HEK293 (cell line): ENCODE measurements at regions not wholly inside any gene's neighbourhood (a gene's known extent, or its start where the extent isn't known, plus 50 kb on each side); places are given as distances from the start of the nearest gene placed in this dataset.

ENCODE experiments used
- CTCF ChIA-PET: fragments of 350-600 bp; formaldehyde crosslinking; extraction: SDS; loops from one replicate; lab custom pipeline; 2021; ENCODE audit warnings: antibody characterized with exemption; lab: Yijun Ruan, JAX
- POLR2A ChIA-PET: fragments of 300-600 bp; formaldehyde crosslinking; extraction: SDS; loops from one replicate; lab custom pipeline; 2020; ENCODE audit warnings: antibody characterized with exemption, inconsistent platforms; lab: Yijun Ruan, JAX
- H3K27ac ChIP-seq: fragments of 200-500 bp; sonication (Bioruptor generic); 2 replicates; pipeline ENCODE4 v1.5.1; 2014; ENCODE audit warnings: low read depth, low read length, control low read depth, inconsistent platforms; ENCODE audit errors: extremely low read depth
- H3K36me3 ChIP-seq, 2 experiments: fragments of 200-500 bp in 1 of 2; sonication (Bioruptor generic) in 1 of 2; 1 replicate in 1 of 2; 2 replicates in 1 of 2; pipeline ENCODE4 v1.5.1; 2014 to 2017; ENCODE audit warnings: inconsistent platforms in 2 of 2, low read length in 2 of 2; ENCODE audit not compliant: control insufficient read depth in 2 of 2, insufficient read depth in 1 of 2
- H3K4me1 ChIP-seq: fragments of 200-500 bp; sonication (Bioruptor generic); 2 replicates; pipeline ENCODE4 v1.5.1; 2014; ENCODE audit warnings: mild to moderate bottlenecking, low read length, inconsistent platforms; ENCODE audit not compliant: control insufficient read depth, insufficient read depth
- H3K4me3 ChIP-seq: 2 replicates; pipeline ENCODE4 v1.5.1; 2011; ENCODE audit warnings: low read depth, mild to moderate bottlenecking, control low read depth, low read length, moderate library complexity
- H3K9me3 ChIP-seq: fragments of 200-500 bp; sonication (Bioruptor generic); 2 replicates; pipeline ENCODE4 v1.5.1; 2014; ENCODE audit warnings: low read depth, low read length, inconsistent platforms; ENCODE audit not compliant: control insufficient read depth, insufficient read depth
- GFI1B ChIP-seq: fragments of 450-650 bp; formaldehyde crosslinking; IDR thresholded peaks from 2 replicates; pipeline ENCODE4 v1.5.1; 2016; ENCODE audit warnings: missing biosample characterization, missing genetic modification characterization
- HOXC10 ChIP-seq: sonication (generic); formaldehyde crosslinking; IDR thresholded peaks from 2 replicates; pipeline ENCODE4 v1.8.1; 2023; ENCODE audit warnings: mild to moderate bottlenecking, missing genetic modification reagents
- WT1 ChIP-seq: fragments of 450-650 bp; formaldehyde crosslinking; IDR thresholded peaks from 2 replicates; pipeline ENCODE4 v1.5.1; 2016; ENCODE audit warnings: missing biosample characterization, missing genetic modification characterization
- ZBTB8A ChIP-seq: fragments of 450-650 bp; formaldehyde crosslinking; IDR thresholded peaks from 2 replicates; pipeline ENCODE4 v1.5.1; 2016; ENCODE audit warnings: missing biosample characterization, missing genetic modification characterization
- ZNF10 ChIP-seq: fragments of 450-650 bp; formaldehyde crosslinking; IDR thresholded peaks from 2 replicates; pipeline ENCODE4 v1.5.1; 2017; ENCODE audit warnings: missing biosample characterization, missing genetic modification characterization
- ZNF132 ChIP-seq: fragments of 450-650 bp; formaldehyde crosslinking; IDR thresholded peaks from 2 replicates; pipeline ENCODE4 v1.5.1; 2017; ENCODE audit warnings: missing biosample characterization, missing genetic modification characterization, borderline replicate concordance
- ZNF155 ChIP-seq: fragments of 450-650 bp; formaldehyde crosslinking; IDR thresholded peaks from 2 replicates; pipeline ENCODE4 v1.5.1; 2016; ENCODE audit warnings: missing biosample characterization, missing genetic modification characterization
- ZNF202 ChIP-seq: fragments of 450-650 bp; formaldehyde crosslinking; IDR thresholded peaks from 2 replicates; pipeline ENCODE4 v1.5.1; 2016; ENCODE audit warnings: missing biosample characterization, missing genetic modification characterization, borderline replicate concordance
- ZNF266 ChIP-seq: fragments of 450-650 bp; formaldehyde crosslinking; IDR thresholded peaks from 2 replicates; pipeline ENCODE4 v1.5.1; 2016; ENCODE audit warnings: missing biosample characterization, missing genetic modification characterization, low read depth
- ZNF350 ChIP-seq: fragments of 450-650 bp; formaldehyde crosslinking; IDR thresholded peaks from 2 replicates; pipeline ENCODE4 v1.5.0; 2017; ENCODE audit warnings: missing biosample characterization, mild to moderate bottlenecking, missing genetic modification characterization
- ZNF366 ChIP-seq: fragments of 450-650 bp; formaldehyde crosslinking; conservative IDR thresholded peaks from 2 replicates; pipeline ENCODE4 v1.5.1; 2016; ENCODE audit warnings: missing biosample characterization, missing genetic modification characterization
- ZNF521 ChIP-seq: fragments of 450-650 bp; formaldehyde crosslinking; IDR thresholded peaks from 2 replicates; pipeline ENCODE4 v1.5.1; 2017; ENCODE audit warnings: missing biosample characterization, mild to moderate bottlenecking, missing genetic modification characterization
- ZNF560 ChIP-seq: fragments of 450-650 bp; formaldehyde crosslinking; IDR thresholded peaks from 2 replicates; pipeline ENCODE4 v1.5.1; 2017; ENCODE audit warnings: missing biosample characterization, missing genetic modification characterization, borderline replicate concordance
- ZNF585B ChIP-seq: fragments of 450-650 bp; formaldehyde crosslinking; IDR thresholded peaks from 2 replicates; pipeline ENCODE4 v1.5.1; 2016; ENCODE audit warnings: missing biosample characterization, missing genetic modification characterization
- ZNF792 ChIP-seq: fragments of 450-650 bp; formaldehyde crosslinking; IDR thresholded peaks from 2 replicates; pipeline ENCODE4 v1.5.1; 2016; ENCODE audit warnings: missing biosample characterization, missing genetic modification characterization
- ZNF837 ChIP-seq: fragments of 450-650 bp; formaldehyde crosslinking; IDR thresholded peaks from 2 replicates; pipeline ENCODE4 v1.5.1; 2016; ENCODE audit warnings: missing biosample characterization, missing genetic modification characterization
- TF ChIP-seq, protein P1 (sequence below): fragments of 450-650 bp; formaldehyde crosslinking; conservative IDR thresholded peaks from 2 replicates; pipeline ENCODE4 v1.5.1; 2016; ENCODE audit warnings: low read depth, missing biosample characterization, missing genetic modification characterization
- TF ChIP-seq, protein P2 (sequence below): fragments of 450-650 bp; IDR thresholded peaks from 2 replicates; pipeline ENCODE4 v1.5.1; 2018; ENCODE audit warnings: missing biosample characterization, mild to moderate bottlenecking, missing genetic modification characterization
- TF ChIP-seq, protein P3 (sequence below): fragments of 450-650 bp; formaldehyde crosslinking; IDR thresholded peaks from 2 replicates; pipeline ENCODE4 v1.5.1; 2016; ENCODE audit warnings: missing biosample characterization, missing genetic modification characterization
- TF ChIP-seq, protein P4 (sequence below): fragments of 450-650 bp; formaldehyde crosslinking; IDR thresholded peaks from 2 replicates; pipeline ENCODE4 v1.5.1; 2016; ENCODE audit warnings: missing biosample characterization, missing genetic modification characterization

DNA sequence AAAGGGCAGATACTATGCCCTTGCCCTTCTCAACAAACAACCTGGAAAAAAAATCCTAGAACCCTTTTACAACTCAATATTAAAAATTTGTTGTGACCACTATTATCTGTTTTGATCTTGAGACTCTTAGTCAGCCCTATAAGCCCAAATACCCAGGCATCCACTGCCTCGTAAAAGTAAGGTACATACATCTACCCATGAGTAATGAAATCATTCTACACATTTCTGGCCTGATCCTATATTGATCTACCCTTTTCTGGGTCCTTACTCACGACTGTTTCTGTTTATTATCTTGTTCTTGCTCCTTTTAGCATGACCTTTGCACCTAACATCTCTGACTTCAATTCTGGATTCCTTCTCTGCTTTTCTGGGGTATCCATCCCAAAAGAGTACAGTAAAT, 56.8 kb downstream of the SCG2 start:
- TF ChIP-seq, protein P1, sequence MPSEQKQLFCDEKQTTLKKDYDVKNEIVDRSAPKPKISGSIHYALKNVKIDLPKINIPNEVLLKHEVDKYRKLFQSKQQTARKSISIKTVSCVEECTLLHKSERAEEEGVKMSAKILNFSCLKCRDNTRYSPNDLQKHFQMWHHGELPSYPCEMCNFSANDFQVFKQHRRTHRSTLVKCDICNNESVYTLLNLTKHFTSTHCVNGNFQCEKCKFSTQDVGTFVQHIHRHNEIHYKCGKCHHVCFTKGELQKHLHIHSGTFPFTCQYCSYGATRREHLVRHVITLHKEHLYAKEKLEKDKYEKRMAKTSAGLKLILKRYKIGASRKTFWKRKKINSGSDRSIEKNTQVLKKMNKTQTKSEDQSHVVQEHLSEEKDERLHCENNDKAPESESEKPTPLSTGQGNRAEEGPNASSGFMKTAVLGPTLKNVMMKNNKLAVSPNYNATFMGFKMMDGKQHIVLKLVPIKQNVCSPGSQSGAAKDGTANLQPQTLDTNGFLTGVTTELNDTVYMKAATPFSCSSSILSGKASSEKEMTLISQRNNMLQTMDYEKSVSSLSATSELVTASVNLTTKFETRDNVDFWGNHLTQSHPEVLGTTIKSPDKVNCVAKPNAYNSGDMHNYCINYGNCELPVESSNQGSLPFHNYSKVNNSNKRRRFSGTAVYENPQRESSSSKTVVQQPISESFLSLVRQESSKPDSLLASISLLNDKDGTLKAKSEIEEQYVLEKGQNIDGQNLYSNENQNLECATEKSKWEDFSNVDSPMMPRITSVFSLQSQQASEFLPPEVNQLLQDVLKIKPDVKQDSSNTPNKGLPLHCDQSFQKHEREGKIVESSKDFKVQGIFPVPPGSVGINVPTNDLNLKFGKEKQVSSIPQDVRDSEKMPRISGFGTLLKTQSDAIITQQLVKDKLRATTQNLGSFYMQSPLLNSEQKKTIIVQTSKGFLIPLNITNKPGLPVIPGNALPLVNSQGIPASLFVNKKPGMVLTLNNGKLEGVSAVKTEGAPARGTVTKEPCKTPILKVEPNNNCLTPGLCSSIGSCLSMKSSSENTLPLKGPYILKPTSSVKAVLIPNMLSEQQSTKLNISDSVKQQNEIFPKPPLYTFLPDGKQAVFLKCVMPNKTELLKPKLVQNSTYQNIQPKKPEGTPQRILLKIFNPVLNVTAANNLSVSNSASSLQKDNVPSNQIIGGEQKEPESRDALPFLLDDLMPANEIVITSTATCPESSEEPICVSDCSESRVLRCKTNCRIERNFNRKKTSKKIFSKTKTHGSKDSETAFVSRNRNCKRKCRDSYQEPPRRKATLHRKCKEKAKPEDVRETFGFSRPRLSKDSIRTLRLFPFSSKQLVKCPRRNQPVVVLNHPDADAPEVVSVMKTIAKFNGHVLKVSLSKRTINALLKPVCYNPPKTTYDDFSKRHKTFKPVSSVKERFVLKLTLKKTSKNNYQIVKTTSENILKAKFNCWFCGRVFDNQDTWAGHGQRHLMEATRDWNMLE (tag by site-specific recombination): no peak
- TF ChIP-seq ZNF366: no peak
- no peak for TF ChIP-seq ZBTB8A
- TF ChIP-seq WT1 (tag by site-specific recombination): no peak
- TF ChIP-seq ZNF202 (tag by site-specific recombination): no peak
- TF ChIP-seq ZNF585B (tag by site-specific recombination): no peak
- TF ChIP-seq, protein P2, sequence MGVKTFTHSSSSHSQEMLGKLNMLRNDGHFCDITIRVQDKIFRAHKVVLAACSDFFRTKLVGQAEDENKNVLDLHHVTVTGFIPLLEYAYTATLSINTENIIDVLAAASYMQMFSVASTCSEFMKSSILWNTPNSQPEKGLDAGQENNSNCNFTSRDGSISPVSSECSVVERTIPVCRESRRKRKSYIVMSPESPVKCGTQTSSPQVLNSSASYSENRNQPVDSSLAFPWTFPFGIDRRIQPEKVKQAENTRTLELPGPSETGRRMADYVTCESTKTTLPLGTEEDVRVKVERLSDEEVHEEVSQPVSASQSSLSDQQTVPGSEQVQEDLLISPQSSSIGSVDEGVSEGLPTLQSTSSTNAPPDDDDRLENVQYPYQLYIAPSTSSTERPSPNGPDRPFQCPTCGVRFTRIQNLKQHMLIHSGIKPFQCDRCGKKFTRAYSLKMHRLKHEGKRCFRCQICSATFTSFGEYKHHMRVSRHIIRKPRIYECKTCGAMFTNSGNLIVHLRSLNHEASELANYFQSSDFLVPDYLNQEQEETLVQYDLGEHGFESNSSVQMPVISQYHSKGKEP (tag by site-specific recombination): no peak
- TF ChIP-seq ZNF350 (tag by site-specific recombination): no peak
- TF ChIP-seq ZNF155: no peak
- no peak for TF ChIP-seq ZNF837 (tag by site-specific recombination)
- TF ChIP-seq ZNF266 (tag by site-specific recombination): no peak
- TF ChIP-seq, protein P3, sequence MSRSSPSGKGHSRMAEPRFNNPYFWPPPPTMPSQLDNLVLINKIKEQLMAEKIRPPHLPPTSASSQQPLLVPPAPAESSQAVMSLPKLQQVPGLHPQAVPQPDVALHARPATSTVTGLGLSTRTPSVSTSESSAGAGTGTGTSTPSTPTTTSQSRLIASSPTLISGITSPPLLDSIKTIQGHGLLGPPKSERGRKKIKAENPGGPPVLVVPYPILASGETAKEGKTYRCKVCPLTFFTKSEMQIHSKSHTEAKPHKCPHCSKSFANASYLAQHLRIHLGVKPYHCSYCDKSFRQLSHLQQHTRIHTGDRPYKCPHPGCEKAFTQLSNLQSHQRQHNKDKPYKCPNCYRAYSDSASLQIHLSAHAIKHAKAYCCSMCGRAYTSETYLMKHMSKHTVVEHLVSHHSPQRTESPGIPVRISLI (tag by site-specific recombination): no peak
- no peak for TF ChIP-seq ZNF560 (tag by site-specific recombination)
- TF ChIP-seq HOXC10 (CRISPR knock-in tag): no peak
- no peak for TF ChIP-seq GFI1B (tag by site-specific recombination)
- no peak for TF ChIP-seq ZNF132
- no peak for TF ChIP-seq ZNF10 (tag by site-specific recombination)
- ChIA-PET POLR2A (no interaction called here), CTCF (no interaction called here)
- Histone ChIP-seq H3K4me1 (peaks cover 10% of the 10 kb centered on the region), H3K27ac (no peak overlapping the region), H3K9me3 (no peaks in the 10 kb centered on the region), H3K4me3 (no peak overlapping the region), H3K36me3 (no peaks in the 10 kb centered on the region)

DNA sequence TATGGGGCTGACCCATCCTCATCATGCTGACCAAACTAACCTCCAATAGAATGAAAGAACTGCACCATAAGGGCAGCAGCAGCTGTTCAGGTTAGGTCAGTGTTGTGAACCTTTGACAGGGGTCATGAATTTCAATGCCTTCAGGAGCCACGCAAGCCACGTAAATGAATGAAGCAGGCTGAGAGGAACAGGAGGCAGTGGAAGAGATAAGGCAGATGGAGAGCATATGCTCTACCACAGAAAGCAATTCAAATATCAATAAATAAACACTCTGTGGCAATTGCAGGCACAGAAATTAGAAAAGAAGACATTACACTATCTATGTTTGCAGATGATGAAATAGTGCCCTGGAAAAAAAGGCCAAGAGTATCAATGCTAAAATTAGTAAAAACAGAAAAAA, 56.3 kb downstream of the SCG2 start:
- Histone ChIP-seq H3K9me3 (no peaks in the 10 kb centered on the region), H3K36me3 (no peaks in the 10 kb centered on the region), H3K27ac (no peak overlapping the region), H3K4me3 (no peak overlapping the region)
- ChIA-PET POLR2A (no interaction called here), CTCF (no interaction called here)
- TF ChIP-seq ZNF521 (no peak), ZNF266 (tag by site-specific recombination) (no peak), ZNF792 (tag by site-specific recombination) (no peak)
- TF ChIP-seq, protein P4, sequence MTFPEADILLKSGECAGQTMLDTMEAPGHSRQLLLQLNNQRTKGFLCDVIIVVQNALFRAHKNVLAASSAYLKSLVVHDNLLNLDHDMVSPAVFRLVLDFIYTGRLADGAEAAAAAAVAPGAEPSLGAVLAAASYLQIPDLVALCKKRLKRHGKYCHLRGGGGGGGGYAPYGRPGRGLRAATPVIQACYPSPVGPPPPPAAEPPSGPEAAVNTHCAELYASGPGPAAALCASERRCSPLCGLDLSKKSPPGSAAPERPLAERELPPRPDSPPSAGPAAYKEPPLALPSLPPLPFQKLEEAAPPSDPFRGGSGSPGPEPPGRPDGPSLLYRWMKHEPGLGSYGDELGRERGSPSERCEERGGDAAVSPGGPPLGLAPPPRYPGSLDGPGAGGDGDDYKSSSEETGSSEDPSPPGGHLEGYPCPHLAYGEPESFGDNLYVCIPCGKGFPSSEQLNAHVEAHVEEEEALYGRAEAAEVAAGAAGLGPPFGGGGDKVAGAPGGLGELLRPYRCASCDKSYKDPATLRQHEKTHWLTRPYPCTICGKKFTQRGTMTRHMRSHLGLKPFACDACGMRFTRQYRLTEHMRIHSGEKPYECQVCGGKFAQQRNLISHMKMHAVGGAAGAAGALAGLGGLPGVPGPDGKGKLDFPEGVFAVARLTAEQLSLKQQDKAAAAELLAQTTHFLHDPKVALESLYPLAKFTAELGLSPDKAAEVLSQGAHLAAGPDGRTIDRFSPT (tag by site-specific recombination): no peak
- TF ChIP-seq, all 188 proteins: peak for 0
- peaks cover 10% of the 10 kb centered on the region for H3K4me1 ChIP-seq
